Fibroblast of skin of right biceps (primary cell): ENCODE measurements at regions not wholly inside any gene's neighbourhood (a gene's known extent, or its start where the extent isn't known, plus 50 kb on each side); places are given as distances from the start of the nearest gene placed in this dataset.

Experiments
- DNase-seq: peaks from one replicate; pipeline ENCODE4 v3.0.0-alpha.2; 2013

DNA sequence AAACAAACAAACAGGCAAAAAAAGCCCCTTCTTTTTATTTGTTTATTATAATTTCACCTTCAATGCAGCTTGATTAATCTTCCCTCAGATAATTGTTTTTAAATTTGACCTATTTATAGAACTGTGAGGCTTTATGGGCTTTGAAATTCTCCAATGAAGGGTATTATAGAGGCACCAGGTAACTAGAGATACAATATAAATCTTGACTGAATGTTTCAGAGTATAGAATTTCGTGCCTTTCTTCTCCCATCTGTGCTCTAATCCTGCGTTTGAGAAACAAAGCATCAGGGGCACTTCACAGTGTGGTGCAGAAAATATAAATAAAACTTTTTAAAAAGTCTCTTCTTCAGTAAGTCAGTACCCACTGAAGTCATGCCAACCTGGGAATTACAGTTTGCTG, 120.9 kb downstream of the ANKRD50 start:
- DNase-seq = no peak

- DNase-seq = no peak
These were observed 119.0 kb downstream of the ANKRD50 start for GRCh38 chr4:124593494-124593893.

- no peak for DNase-seq
These were observed 117.6 kb downstream of the ANKRD50 start for GRCh38 chr4:124594945-124595344.

DNA sequence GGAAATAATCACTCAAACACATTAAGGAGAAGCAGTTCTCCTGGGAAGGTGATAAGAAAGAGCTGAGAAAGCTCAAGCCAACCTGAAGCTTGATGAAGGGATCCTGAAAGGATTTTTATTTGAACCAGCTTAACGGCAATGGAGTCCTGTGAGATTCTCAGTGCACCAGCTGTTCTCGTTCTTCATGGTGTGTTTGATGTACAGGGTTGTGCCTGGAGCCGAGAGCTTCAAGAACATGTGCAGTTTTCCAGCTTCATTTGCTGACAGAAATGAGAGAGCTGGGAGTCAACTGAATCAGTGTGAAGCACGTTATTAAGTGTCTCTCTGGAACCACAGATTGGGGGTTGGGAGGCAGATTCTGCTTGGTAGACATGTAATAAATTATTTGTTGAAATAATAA, 115.7 kb downstream of the ANKRD50 start:
- no peak for DNase-seq

DNA sequence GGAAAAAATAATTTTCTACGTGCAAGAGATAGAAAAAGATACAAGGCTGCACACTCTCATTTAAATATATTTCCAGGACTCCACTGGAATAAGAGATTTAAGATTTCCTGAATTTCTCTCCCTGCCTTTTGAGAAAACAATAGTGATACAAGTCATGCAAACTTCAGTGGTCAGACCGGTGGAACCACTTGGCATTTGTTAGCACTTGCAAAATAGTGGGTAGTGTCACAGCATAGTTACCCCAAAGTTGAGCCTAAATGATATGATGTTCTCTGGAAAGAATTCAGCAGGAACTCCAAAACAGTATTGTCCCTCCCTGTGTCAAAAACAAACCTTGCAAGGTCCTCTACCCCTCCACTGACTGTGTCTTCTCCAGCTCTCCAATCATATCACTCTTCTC, 102.3 kb downstream of the ANKRD50 start:
- no peak for DNase-seq
